GM20000 (cell line): ENCODE measurements at regions not wholly inside any gene's neighbourhood (a gene's known extent, or its start where the extent isn't known, plus 50 kb on each side); places are given as distances from the start of the nearest gene placed in this dataset.

ENCODE experiments used
- DNase-seq: peaks from one replicate; pipeline ENCODE4 v3.0.0; 2012; ENCODE audit warnings: low spot score
- TF ChIP-seq, protein P1 (sequence below): IDR thresholded peaks from 2 replicates; pipeline ENCODE4 v1.5.1; 2012; ENCODE audit warnings: mild to moderate bottlenecking, control low read depth; ENCODE audit errors: extremely low read depth, missing control alignments

GRCh38 chr13:83620530-83621220, 261.6 kb downstream of the SLITRK1 start:
- no peak for DNase-seq
- TF ChIP-seq, protein P1, sequence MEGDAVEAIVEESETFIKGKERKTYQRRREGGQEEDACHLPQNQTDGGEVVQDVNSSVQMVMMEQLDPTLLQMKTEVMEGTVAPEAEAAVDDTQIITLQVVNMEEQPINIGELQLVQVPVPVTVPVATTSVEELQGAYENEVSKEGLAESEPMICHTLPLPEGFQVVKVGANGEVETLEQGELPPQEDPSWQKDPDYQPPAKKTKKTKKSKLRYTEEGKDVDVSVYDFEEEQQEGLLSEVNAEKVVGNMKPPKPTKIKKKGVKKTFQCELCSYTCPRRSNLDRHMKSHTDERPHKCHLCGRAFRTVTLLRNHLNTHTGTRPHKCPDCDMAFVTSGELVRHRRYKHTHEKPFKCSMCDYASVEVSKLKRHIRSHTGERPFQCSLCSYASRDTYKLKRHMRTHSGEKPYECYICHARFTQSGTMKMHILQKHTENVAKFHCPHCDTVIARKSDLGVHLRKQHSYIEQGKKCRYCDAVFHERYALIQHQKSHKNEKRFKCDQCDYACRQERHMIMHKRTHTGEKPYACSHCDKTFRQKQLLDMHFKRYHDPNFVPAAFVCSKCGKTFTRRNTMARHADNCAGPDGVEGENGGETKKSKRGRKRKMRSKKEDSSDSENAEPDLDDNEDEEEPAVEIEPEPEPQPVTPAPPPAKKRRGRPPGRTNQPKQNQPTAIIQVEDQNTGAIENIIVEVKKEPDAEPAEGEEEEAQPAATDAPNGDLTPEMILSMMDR, result no peak

- DNase-seq, result no peak
- TF ChIP-seq, protein P1, result no peak
These were observed 263.3 kb downstream of the SLITRK1 start for GRCh38 chr13:83618966-83619365.

DNA sequence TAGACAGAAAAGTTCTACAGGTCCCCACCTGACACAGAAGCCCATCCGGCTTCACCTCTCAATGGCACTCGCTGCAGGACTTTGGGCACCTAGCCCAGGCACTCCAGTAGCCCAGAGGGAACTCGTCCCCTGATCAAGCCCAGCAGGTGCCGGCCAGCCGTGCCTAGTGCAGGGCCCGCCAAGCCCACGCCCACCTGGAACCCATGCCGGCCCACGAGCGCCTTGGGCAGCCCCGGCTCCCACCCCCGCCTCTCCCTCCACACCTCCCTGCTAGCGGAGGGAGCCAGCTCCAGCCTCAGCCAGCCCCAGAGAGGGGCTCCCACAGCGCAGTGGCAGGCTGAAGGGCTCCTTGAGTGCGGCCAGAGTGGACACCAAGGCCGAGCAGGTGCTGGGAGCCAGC, 268.8 kb downstream of the SLITRK1 start:
- no peak for DNase-seq
- TF ChIP-seq, protein P1, result no peak

DNA sequence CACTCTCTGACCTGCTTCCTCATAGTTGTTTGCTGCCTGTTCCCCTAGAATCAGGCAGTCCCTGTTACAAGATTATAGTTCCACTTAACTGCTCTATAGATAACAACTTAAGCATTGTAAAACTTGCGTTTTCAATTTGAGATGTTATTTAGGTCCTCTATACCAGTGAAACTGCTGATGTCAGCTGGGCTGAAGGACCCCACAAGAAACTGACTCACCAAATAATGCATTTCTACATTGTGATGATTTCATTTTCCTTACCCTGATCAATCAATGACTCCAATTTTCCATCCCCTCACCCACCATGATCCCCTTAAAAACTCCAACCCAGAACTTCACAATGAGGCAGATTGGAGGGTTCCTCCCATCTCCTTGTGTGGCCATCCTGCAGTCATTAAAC, 280.7 kb downstream of the SLITRK1 start:
- DNase-seq, result no peak
- TF ChIP-seq, protein P1, result no peak

DNA sequence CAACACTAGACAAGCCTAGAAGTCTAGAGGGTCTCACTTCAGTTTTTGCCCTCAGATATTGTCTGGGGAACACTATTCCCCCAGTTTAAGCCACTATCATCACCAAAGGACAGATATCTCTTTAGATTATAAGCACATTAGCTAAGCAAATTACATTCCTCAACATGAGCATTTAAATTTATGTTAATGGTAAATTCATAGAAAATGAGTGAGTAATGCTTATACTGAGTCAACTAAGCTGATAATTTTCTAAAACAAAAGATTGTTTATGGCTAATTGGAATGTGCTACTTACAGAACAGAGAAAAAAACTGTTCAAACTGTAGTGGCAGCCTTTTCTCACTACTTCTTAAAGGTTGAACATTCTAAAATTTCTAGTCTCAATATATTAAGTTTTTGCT, 290.2 kb downstream of the SLITRK1 start:
- no peak for DNase-seq
- TF ChIP-seq, protein P1, result no peak

GRCh38 chr13:83589814-83590213, 292.5 kb downstream of the SLITRK1 start:
- no peak for DNase-seq
- TF ChIP-seq, protein P1, result no peak

- TF ChIP-seq, protein P1, result no peak
- DNase-seq, result no peak
These were observed 305.1 kb downstream of the SLITRK1 start for GRCh38 chr13:83577183-83577582.
